C4-2B (cell line): ENCODE measurements at regions not wholly inside any gene's neighbourhood (a gene's known extent, or its start where the extent isn't known, plus 50 kb on each side); places are given as distances from the start of the nearest gene placed in this dataset.

Source experiments
- ZFX ChIP-seq: fragments of 450-650 bp; IDR thresholded peaks from 2 replicates; pipeline ENCODE4 v1.6.1; 2017
- TF ChIP-seq, protein P1 (sequence below): fragments of 450-650 bp; conservative IDR thresholded peaks from 2 replicates; pipeline ENCODE4 v1.5.1; 2017; ENCODE audit warnings: mild to moderate bottlenecking

DNA sequence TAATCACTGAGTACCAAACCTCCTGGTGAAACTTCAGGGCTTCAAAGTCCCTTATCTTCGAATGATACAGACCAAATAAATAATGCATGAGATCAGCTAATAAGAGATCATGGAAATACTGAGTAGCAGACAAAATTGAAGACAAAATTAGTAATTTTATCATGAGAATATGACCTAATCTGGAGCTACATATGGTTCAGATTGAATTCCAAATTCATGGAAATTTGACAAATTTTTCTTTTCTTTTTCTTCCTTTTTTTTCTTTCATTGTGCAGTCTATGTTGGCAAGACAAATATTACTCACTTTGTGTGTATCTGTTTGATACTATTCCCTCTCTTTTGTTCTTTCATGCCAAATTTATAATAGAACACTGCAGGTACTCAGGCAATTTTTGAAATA lies 218.1 kb upstream of the KCNJ16 start:
- TF ChIP-seq, protein P1, sequence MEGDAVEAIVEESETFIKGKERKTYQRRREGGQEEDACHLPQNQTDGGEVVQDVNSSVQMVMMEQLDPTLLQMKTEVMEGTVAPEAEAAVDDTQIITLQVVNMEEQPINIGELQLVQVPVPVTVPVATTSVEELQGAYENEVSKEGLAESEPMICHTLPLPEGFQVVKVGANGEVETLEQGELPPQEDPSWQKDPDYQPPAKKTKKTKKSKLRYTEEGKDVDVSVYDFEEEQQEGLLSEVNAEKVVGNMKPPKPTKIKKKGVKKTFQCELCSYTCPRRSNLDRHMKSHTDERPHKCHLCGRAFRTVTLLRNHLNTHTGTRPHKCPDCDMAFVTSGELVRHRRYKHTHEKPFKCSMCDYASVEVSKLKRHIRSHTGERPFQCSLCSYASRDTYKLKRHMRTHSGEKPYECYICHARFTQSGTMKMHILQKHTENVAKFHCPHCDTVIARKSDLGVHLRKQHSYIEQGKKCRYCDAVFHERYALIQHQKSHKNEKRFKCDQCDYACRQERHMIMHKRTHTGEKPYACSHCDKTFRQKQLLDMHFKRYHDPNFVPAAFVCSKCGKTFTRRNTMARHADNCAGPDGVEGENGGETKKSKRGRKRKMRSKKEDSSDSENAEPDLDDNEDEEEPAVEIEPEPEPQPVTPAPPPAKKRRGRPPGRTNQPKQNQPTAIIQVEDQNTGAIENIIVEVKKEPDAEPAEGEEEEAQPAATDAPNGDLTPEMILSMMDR, result no peak
- TF ChIP-seq ZFX, result no peak
